ENCODE measurements at regions not wholly inside any gene's neighbourhood (a gene's known extent, or its start where the extent isn't known, plus 50 kb on each side); places are given as distances from the start of the nearest gene placed in this dataset.

- TF ChIP-seq CTCF (IDR thresholded peaks at IDR 0.05; ENCODE audit: extremely low read depth in 1 of 2, insufficient read depth in 1 of 2, low read depth in 1 of 2, low read length in 2 of 2) = no peak
- TF ChIP-seq JUN (IDR thresholded peaks at IDR 0.05; ENCODE audit: borderline replicate concordance, insufficient read depth, insufficient read length, low read depth) = no peak
- no peak for TF ChIP-seq POLR2A (IDR thresholded peaks at IDR 0.05; ENCODE audit: low read depth, low read length)
- TF ChIP-seq MYC (IDR thresholded peaks at IDR 0.05; ENCODE audit: low read depth, low read length) = no peak
- TF ChIP-seq POLR2AphosphoS5 (IDR thresholded peaks at IDR 0.05; ENCODE audit: insufficient read depth, low read depth, low read length) = no peak
Measured at GRCh38 chr2:128792476-128793054, 473.9 kb upstream of the HS6ST1 start.
